Peyer's patch (tissue), 4 donors: ENCODE measurements at regions not wholly inside any gene's neighbourhood (a gene's known extent, or its start where the extent isn't known, plus 50 kb on each side); places are given as distances from the start of the nearest gene placed in this dataset.

Experiments used
- DNase-seq, 3 donors: peaks; one replicate each; pipeline ENCODE4 v3.0.0-alpha.2; 2017 to 2019
- H3K27ac ChIP-seq, 4 donors: fragments of 200-600 bp; sonication (generic); one replicate each; pipeline ENCODE4 v1.5.1; 2016 to 2019
- H3K27me3 ChIP-seq, 2 donors: fragments of 200-600 bp; sonication (generic); one replicate each; pipeline ENCODE4 v1.5.1; 2019
- H3K36me3 ChIP-seq, 3 donors: fragments of 200-600 bp; sonication (generic); one replicate each; pipeline ENCODE4 v1.5.1; 2016 to 2019
- H3K4me1 ChIP-seq, 4 donors: fragments of 200-600 bp; sonication (generic); one replicate each; pipeline ENCODE4 v1.5.1; 2016 to 2019
- H3K4me3 ChIP-seq, 4 donors: fragments of 200-600 bp; sonication (generic); 1 replicate in 3 of 4; 2 replicates in 1 of 4; pipeline ENCODE4 v1.5.1; 2016 to 2019; ENCODE audit warnings: mild to moderate bottlenecking in 1 of 4
- H3K9me3 ChIP-seq, 4 donors: fragments of 200-600 bp; sonication (generic); one replicate each; pipeline ENCODE4 v1.5.1; 2016 to 2019; ENCODE audit warnings: mild to moderate bottlenecking in 1 of 4
- POLR2A ChIP-seq, 2 donors: fragments of 450-650 bp; IDR thresholded peaks; one replicate each; pipeline ENCODE4 v1.5.1; 2017; ENCODE audit warnings: antibody characterized with exemption in 2 of 2, mild to moderate bottlenecking in 2 of 2, moderate library complexity in 2 of 2
- TF ChIP-seq, protein P1 (sequence below), 6 experiments: fragments of 450-650 bp in 4 of 6; fragments of 200-600 bp in 2 of 6; sonication (generic) in 1 of 6; IDR thresholded peaks; one replicate each; pipeline ENCODE4 v1.5.1; 2017 to 2019; ENCODE audit warnings: antibody characterized with exemption in 6 of 6, mild to moderate bottlenecking in 3 of 6, moderate library complexity in 1 of 6

DNA sequence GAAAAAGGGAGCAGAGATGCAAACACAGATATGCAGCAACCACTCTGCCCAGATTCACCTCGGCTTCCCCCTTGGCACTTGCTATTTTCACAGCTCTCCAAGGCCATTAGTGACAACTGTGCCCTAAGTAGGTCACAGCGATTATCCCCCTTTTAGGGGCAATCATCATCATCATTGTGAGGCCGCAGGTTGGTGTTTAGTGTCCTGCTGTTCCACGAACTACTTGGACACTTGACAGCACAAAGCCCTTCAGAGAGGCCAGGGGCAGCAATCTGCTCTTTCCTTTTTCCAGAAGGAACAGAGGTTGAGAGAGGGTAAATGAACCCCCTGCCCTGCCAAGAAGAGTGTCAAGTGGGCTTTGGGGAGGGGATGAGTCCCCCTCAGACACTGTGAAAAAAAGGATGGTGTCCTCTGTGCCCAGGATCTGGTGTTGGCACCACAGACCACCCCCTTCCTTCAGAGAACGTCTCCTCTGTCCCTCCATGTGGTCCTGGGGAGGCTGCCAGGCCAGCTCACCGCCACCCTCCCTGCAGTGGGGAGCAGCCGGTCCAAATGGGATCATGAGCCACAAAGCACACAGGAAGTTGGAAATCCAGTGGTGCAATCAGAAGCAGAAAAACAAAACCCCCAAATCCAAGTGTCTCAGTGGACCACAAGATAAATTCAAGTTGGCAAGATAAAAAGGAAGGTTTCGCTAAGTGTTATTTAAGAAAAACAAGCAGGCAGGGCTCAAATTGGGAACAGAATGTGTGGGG is 78.4 kb upstream of the MED9 start:
- Histone ChIP-seq H3K36me3 (no peaks in the 10 kb centered on the region), H3K4me3 (no peak overlapping the region), H3K4me1 (peaks cover 0 to 7% (median 3%) of the 10 kb centered on the region in 4 donors), H3K9me3 (no peaks in the 10 kb centered on the region), H3K27ac (peak overlapping the region in 2 of 4 donors; percentile 13 to 26), H3K27me3 (no peaks in the 10 kb centered on the region)
- no peak for TF ChIP-seq POLR2A (IDR thresholded peaks at IDR 0.05)
- DNase-seq, result no peak

GRCh38 chr17:17398943-17399926 is 77.6 kb upstream of the MED9 start:
- DNase-seq, result no peak
- no peak for TF ChIP-seq POLR2A (IDR thresholded peaks at IDR 0.05)
- TF ChIP-seq, protein P1, sequence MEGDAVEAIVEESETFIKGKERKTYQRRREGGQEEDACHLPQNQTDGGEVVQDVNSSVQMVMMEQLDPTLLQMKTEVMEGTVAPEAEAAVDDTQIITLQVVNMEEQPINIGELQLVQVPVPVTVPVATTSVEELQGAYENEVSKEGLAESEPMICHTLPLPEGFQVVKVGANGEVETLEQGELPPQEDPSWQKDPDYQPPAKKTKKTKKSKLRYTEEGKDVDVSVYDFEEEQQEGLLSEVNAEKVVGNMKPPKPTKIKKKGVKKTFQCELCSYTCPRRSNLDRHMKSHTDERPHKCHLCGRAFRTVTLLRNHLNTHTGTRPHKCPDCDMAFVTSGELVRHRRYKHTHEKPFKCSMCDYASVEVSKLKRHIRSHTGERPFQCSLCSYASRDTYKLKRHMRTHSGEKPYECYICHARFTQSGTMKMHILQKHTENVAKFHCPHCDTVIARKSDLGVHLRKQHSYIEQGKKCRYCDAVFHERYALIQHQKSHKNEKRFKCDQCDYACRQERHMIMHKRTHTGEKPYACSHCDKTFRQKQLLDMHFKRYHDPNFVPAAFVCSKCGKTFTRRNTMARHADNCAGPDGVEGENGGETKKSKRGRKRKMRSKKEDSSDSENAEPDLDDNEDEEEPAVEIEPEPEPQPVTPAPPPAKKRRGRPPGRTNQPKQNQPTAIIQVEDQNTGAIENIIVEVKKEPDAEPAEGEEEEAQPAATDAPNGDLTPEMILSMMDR (IDR thresholded peaks at IDR 0.05), result no peak

DNA sequence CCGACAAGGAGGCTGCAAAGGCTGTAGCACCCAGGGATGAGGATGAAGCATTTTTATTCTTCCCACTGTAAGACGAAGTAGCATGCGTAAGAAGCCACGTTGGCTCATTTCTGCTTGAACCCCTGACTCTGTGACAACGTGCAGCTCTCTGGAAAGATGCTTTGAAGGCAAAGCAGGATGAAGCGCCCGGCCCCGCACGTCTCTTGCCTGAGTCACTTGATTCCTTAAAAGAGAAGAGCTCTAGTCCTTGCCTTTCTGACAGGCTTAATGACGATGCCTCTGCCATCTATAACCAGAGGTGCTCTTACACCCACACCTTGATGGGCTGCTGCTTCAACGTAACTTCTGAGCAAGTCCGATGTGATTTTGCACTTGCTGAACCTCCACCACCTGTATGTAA is 76.7 kb upstream of the MED9 start:
- DNase-seq, result no peak
- TF ChIP-seq, protein P1 (IDR thresholded peaks at IDR 0.05), result no peak
- no peak for TF ChIP-seq POLR2A (IDR thresholded peaks at IDR 0.05)
- Histone ChIP-seq H3K27me3 (no peaks in the 10 kb centered on the region), H3K36me3 (no peaks in the 10 kb centered on the region), H3K4me3 (no peak overlapping the region), H3K9me3 (no peaks in the 10 kb centered on the region), H3K27ac (no peak overlapping the region), H3K4me1 (peaks cover 0 to 16% (median 12%) of the 10 kb centered on the region in 4 donors)

More at GRCh38 chr17:17398943-17399926, 77.6 kb upstream of the MED9 start:
- H3K36me3 ChIP-seq, result no peaks in the 10 kb centered on the region
- no peaks in the 10 kb centered on the region for H3K27me3 ChIP-seq
- peaks cover 0 to 14% (median 10%) of the 10 kb centered on the region in 4 donors for H3K4me1 ChIP-seq
- no peak overlapping the region for H3K4me3 ChIP-seq
- peak overlapping the region in 1 of 4 donors; percentile 26 for H3K27ac ChIP-seq
- H3K9me3 ChIP-seq, result no peaks in the 10 kb centered on the region

GRCh38 chr17:17400566-17401184 is 76.1 kb upstream of the MED9 start:
- H3K36me3 ChIP-seq, result no peaks in the 10 kb centered on the region
- no peak overlapping the region for H3K4me3 ChIP-seq
- DNase-seq, result no peak
- no peaks in the 10 kb centered on the region for H3K9me3 ChIP-seq
- no peak overlapping the region for H3K27ac ChIP-seq
- peaks cover 0 to 16% (median 12%) of the 10 kb centered on the region in 4 donors for H3K4me1 ChIP-seq
- H3K27me3 ChIP-seq, result no peaks in the 10 kb centered on the region
- TF ChIP-seq, protein P1 (IDR thresholded peaks at IDR 0.05), result no peak
- TF ChIP-seq POLR2A (IDR thresholded peaks at IDR 0.05), result no peak

DNA sequence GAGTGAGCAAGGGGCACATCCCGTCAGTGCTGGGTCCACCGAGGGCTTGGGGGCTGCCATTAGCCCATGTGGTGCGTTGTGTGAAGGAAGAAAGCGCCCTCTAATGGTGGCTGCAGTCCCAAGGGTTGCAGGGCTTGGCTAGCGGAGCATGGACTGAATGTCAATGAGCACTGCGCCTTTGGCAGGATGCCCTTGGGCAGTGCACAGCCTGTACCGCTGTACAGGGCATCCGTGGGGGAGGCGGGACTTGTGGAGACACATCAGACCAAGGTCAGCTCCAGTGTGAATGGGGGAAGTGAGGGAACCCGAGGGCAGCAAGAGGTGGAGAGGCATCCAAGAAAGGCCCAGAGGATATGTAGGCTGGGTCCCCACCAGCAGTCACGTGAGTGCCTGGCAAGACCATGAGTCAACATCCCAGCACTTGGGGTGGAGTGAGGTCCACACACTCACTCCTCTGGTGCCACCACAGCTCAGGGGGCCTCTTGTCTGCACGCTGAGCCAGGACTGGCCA is 75.5 kb upstream of the MED9 start:
- H3K9me3 ChIP-seq, result no peaks in the 10 kb centered on the region

More for the DNA sequence above, 75.5 kb upstream of the MED9 start:
- no peak overlapping the region for H3K27ac ChIP-seq
- no peaks in the 10 kb centered on the region for H3K36me3 ChIP-seq
- no peak for TF ChIP-seq POLR2A (IDR thresholded peaks at IDR 0.05)
- TF ChIP-seq, protein P1 (IDR thresholded peaks at IDR 0.05), result peak in 1 of 6 experiments; percentile 10
- peaks cover 0 to 16% (median 12%) of the 10 kb centered on the region in 4 donors for H3K4me1 ChIP-seq
- H3K27me3 ChIP-seq, result no peaks in the 10 kb centered on the region
- H3K4me3 ChIP-seq, result no peak overlapping the region
- no peak for DNase-seq
